Jurkat, Clone E6-1 (cell line): ENCODE measurements at regions not wholly inside any gene's neighbourhood (a gene's known extent, or its start where the extent isn't known, plus 50 kb on each side); places are given as distances from the start of the nearest gene placed in this dataset.
"Not testable (repeated sequence)": the region's sequence is repeated elsewhere in the genome, so short reads cannot be mapped to it uniquely, and the experiment has no call there.

Experiments used
- DNase-seq: peaks from one replicate; pipeline ENCODE4 v3.0.0-alpha.2; 2011; ENCODE audit warnings: low read depth, low spot score
- H3K4me3 ChIP-seq: 2 replicates; pipeline ENCODE4 v1.5.1; 2011; ENCODE audit warnings: mild to moderate bottlenecking, low read length, control low read depth, moderate library complexity

- H3K4me3 ChIP-seq = no peak overlapping the region
- no peak for DNase-seq
Measured at GRCh38 chr1:232431326-232431725, 198.6 kb downstream of the SIPA1L2 start.

GRCh38 chr1:232430467-232430866 lies 199.5 kb downstream of the SIPA1L2 start:
- no peak overlapping the region for H3K4me3 ChIP-seq

GRCh38 chr1:232428786-232429530 lies 201.0 kb downstream of the SIPA1L2 start:
- DNase-seq = no peak
- no peak overlapping the region for H3K4me3 ChIP-seq

More at GRCh38 chr1:232430467-232430866, 199.5 kb downstream of the SIPA1L2 start:
- DNase-seq = no peak

GRCh38 chr1:232428036-232428645 lies 201.8 kb downstream of the SIPA1L2 start:
- peak; percentile 74 for DNase-seq
- H3K4me3 ChIP-seq = no peak overlapping the region

GRCh38 chr1:232426801-232427200 lies 203.1 kb downstream of the SIPA1L2 start:
- no peak for DNase-seq
- no peak overlapping the region for H3K4me3 ChIP-seq

GRCh38 chr1:232425421-232425820 lies 204.5 kb downstream of the SIPA1L2 start:
- DNase-seq = no peak
- no peak overlapping the region for H3K4me3 ChIP-seq

- no peak for DNase-seq
- no peak overlapping the region for H3K4me3 ChIP-seq
Measured at GRCh38 chr1:232423591-232423990, 206.3 kb downstream of the SIPA1L2 start.

GRCh38 chr1:232422898-232423297 lies 207.0 kb downstream of the SIPA1L2 start:
- DNase-seq = no peak

GRCh38 chr1:232422098-232422497 lies 207.8 kb downstream of the SIPA1L2 start:
- peak; percentile 69 for DNase-seq
- H3K4me3 ChIP-seq = peak overlapping the region; percentile 15

More at GRCh38 chr1:232422898-232423297, 207.0 kb downstream of the SIPA1L2 start:
- H3K4me3 ChIP-seq = no peak overlapping the region

GRCh38 chr1:232421143-232421796 lies 208.7 kb downstream of the SIPA1L2 start:
- DNase-seq = peak; percentile 96
- H3K4me3 ChIP-seq = peak overlapping the region; percentile 15; the same call in 1 of the 2 replicates

- H3K4me3 ChIP-seq = no peak overlapping the region
- DNase-seq = no peak
Measured at GRCh38 chr1:232417636-232418248, 212.2 kb downstream of the SIPA1L2 start.

- no peak overlapping the region for H3K4me3 ChIP-seq
- no peak for DNase-seq
Measured at GRCh38 chr1:232416026-232416568, 213.8 kb downstream of the SIPA1L2 start.

- H3K4me3 ChIP-seq, DNase-seq: not testable (repeated sequence)
Measured at GRCh38 chr1:232415481-232415880, 214.5 kb downstream of the SIPA1L2 start.

- DNase-seq = no peak
- no peak overlapping the region for H3K4me3 ChIP-seq
Measured at GRCh38 chr1:232414100-232414499, 215.8 kb downstream of the SIPA1L2 start.

- H3K4me3 ChIP-seq = no peak overlapping the region
- DNase-seq = no peak
Measured at GRCh38 chr1:232413674-232414073, 216.3 kb downstream of the SIPA1L2 start.

GRCh38 chr1:232409584-232409983 lies 220.3 kb downstream of the SIPA1L2 start:
- H3K4me3 ChIP-seq = no peak overlapping the region
- no peak for DNase-seq

- no peak for DNase-seq
- no peak overlapping the region for H3K4me3 ChIP-seq
Measured at GRCh38 chr1:232407120-232407519, 222.8 kb downstream of the SIPA1L2 start.

GRCh38 chr1:232405781-232406180 lies 224.2 kb downstream of the SIPA1L2 start:
- no peak for DNase-seq
- H3K4me3 ChIP-seq = no peak overlapping the region

GRCh38 chr1:232404981-232405731 lies 224.8 kb downstream of the SIPA1L2 start:
- H3K4me3 ChIP-seq = no peak overlapping the region
- DNase-seq = no peak
